ENCODE measurements at regions not wholly inside any gene's neighbourhood (a gene's known extent, or its start where the extent isn't known, plus 50 kb on each side); places are given as distances from the start of the nearest gene placed in this dataset.

DNA sequence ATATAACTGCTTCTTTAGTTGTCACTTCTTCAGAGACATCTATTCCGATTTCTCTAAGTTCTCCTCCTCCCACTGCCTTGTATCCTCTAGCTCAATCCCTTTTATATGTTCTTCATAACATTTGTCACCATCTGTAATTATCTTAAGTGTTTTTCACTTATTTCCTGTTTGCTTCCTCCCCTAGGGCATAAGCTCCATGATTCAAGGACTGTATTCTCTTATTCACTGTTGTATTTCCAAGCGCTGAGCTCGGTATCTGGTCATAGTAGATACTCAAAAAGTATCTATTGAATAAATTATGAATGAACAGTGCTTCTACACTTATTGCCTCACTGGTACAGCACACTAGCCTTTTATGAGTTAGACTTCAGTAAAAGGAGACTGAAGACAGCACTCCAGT, 109.0 kb upstream of the TMPO start:
- Histone ChIP-seq H3K4me3 (ENCODE audit: low read length) (no peak overlapping the region), H3K9ac (ENCODE audit: low read length) (no peak overlapping the region), H4K20me1 (ENCODE audit: insufficient read depth, low read length) (no peaks in the 10 kb centered on the region), H3K79me2 (ENCODE audit: low read length) (no peaks in the 10 kb centered on the region), H3K4me1 (ENCODE audit: low read length) (peaks cover 4% of the 10 kb centered on the region), H3K27ac (ENCODE audit: low read length) (no peak overlapping the region), H2AFZ (ENCODE audit: low read depth, low read length) (no peak overlapping the region), H3K27me3 (ENCODE audit: low read depth, low read length) (peaks cover 8% of the 10 kb centered on the region), H3K9me3 (ENCODE audit: insufficient read depth, low read length) (no peaks in the 10 kb centered on the region), H3K36me3 (replicated peaks; ENCODE audit: low read depth, low read length) (no peaks in the 10 kb centered on the region), H3K4me2 (ENCODE audit: low read length) (no peak overlapping the region)
- no peak for TF ChIP-seq EZH2phosphoT487 (IDR thresholded peaks at IDR 0.05; ENCODE audit: low read depth)
- TF ChIP-seq, protein P1, sequence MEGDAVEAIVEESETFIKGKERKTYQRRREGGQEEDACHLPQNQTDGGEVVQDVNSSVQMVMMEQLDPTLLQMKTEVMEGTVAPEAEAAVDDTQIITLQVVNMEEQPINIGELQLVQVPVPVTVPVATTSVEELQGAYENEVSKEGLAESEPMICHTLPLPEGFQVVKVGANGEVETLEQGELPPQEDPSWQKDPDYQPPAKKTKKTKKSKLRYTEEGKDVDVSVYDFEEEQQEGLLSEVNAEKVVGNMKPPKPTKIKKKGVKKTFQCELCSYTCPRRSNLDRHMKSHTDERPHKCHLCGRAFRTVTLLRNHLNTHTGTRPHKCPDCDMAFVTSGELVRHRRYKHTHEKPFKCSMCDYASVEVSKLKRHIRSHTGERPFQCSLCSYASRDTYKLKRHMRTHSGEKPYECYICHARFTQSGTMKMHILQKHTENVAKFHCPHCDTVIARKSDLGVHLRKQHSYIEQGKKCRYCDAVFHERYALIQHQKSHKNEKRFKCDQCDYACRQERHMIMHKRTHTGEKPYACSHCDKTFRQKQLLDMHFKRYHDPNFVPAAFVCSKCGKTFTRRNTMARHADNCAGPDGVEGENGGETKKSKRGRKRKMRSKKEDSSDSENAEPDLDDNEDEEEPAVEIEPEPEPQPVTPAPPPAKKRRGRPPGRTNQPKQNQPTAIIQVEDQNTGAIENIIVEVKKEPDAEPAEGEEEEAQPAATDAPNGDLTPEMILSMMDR (IDR thresholded peaks at IDR 0.05; ENCODE audit: low read depth, low read length), result no peak

DNA sequence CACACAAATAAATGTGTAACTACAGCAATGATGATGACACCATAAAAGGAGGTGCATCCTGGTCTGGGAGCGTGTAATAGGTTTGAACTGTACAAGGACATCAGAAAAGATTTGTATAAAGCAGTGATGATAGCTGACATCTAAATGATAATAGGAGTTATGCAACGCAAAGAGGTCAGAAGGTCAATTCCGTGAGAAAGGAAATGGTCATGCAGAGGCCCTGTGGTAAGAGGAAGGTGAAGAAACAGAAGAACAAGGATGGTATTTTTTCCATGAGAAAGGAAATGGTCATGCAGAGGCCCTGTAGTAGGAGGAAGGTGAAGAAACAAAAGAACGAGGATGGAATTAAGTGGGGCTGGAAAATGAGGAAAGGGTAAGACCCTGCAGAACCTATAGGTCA, 106.7 kb upstream of the TMPO start:
- Histone ChIP-seq H3K79me2 (ENCODE audit: low read length) (no peaks in the 10 kb centered on the region), H2AFZ (ENCODE audit: low read depth, low read length) (no peak overlapping the region), H3K4me3 (ENCODE audit: low read length) (no peak overlapping the region), H3K9ac (ENCODE audit: low read length) (no peak overlapping the region), H3K27ac (ENCODE audit: low read length) (no peak overlapping the region), H4K20me1 (ENCODE audit: insufficient read depth, low read length) (no peaks in the 10 kb centered on the region), H3K4me2 (ENCODE audit: low read length) (no peak overlapping the region), H3K36me3 (replicated peaks; ENCODE audit: low read depth, low read length) (no peaks in the 10 kb centered on the region), H3K4me1 (ENCODE audit: low read length) (no peaks in the 10 kb centered on the region), H3K27me3 (ENCODE audit: low read depth, low read length) (peaks cover 12% of the 10 kb centered on the region), H3K9me3 (ENCODE audit: insufficient read depth, low read length) (no peaks in the 10 kb centered on the region)
- TF ChIP-seq, protein P1 (IDR thresholded peaks at IDR 0.05; ENCODE audit: low read depth, low read length), result no peak
- TF ChIP-seq EZH2phosphoT487 (IDR thresholded peaks at IDR 0.05; ENCODE audit: low read depth), result no peak

DNA sequence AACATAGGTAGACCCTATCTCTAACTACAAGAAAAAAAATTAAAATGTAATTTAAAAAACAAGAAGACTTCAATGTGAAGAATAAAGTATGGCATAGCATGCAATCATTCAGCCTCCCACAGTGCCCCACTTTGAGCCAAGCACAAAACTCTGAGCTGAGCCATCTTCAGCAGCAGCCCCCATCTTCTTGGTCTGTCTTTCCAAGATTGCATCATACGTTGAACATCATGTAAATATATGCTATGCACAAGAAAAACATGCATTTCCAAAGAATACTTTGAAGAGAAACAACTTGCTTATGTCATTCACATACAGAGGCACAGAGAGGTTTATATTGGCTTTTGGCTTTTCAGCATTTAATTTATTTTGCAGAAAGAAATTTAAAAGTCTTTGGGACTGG, 105.8 kb upstream of the TMPO start:
- H3K27ac ChIP-seq (ENCODE audit: low read length), result no peak overlapping the region
- H3K27me3 ChIP-seq (ENCODE audit: low read depth, low read length), result peaks cover 12% of the 10 kb centered on the region
- H3K4me3 ChIP-seq (ENCODE audit: low read length), result no peak overlapping the region
- no peak overlapping the region for H3K4me2 ChIP-seq (ENCODE audit: low read length)
- no peaks in the 10 kb centered on the region for H3K79me2 ChIP-seq (ENCODE audit: low read length)
- no peak for TF ChIP-seq EZH2phosphoT487 (IDR thresholded peaks at IDR 0.05; ENCODE audit: low read depth)
- TF ChIP-seq, protein P1 (IDR thresholded peaks at IDR 0.05; ENCODE audit: low read depth, low read length), result no peak
- no peak overlapping the region for H3K9ac ChIP-seq (ENCODE audit: low read length)
- no peaks in the 10 kb centered on the region for H3K36me3 ChIP-seq (replicated peaks; ENCODE audit: low read depth, low read length)
- H4K20me1 ChIP-seq (ENCODE audit: insufficient read depth, low read length), result no peaks in the 10 kb centered on the region
- no peaks in the 10 kb centered on the region for H3K4me1 ChIP-seq (ENCODE audit: low read length)
- H2AFZ ChIP-seq (ENCODE audit: low read depth, low read length), result no peak overlapping the region
- H3K9me3 ChIP-seq (ENCODE audit: insufficient read depth, low read length), result no peaks in the 10 kb centered on the region

DNA sequence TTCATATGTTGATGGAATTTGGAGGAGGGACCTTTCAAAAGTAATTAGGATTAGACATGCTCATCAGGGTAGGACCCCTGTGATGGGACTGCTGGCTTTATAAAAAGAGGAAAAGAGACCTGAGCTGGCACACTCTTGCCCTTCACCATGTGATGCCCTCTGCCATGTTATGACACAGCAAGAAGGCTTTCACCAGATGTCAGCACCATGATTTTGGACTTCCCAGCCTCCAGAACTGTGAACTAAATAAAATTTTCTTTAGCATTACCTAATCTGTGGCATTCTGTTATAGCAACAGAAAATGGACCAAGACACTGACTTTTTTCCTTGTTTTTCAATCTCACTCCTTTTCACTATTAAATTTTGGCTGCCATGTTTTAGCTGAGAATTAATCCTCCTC, 105.0 kb upstream of the TMPO start:
- Histone ChIP-seq H2AFZ (ENCODE audit: low read depth, low read length) (no peak overlapping the region), H3K9ac (ENCODE audit: low read length) (no peak overlapping the region), H3K9me3 (ENCODE audit: insufficient read depth, low read length) (no peaks in the 10 kb centered on the region), H3K36me3 (replicated peaks; ENCODE audit: low read depth, low read length) (no peaks in the 10 kb centered on the region), H3K4me3 (ENCODE audit: low read length) (no peak overlapping the region), H3K27ac (ENCODE audit: low read length) (no peak overlapping the region), H4K20me1 (ENCODE audit: insufficient read depth, low read length) (no peaks in the 10 kb centered on the region), H3K4me2 (ENCODE audit: low read length) (no peak overlapping the region), H3K27me3 (ENCODE audit: low read depth, low read length) (peaks cover 12% of the 10 kb centered on the region), H3K4me1 (ENCODE audit: low read length) (no peaks in the 10 kb centered on the region), H3K79me2 (ENCODE audit: low read length) (no peaks in the 10 kb centered on the region)
- TF ChIP-seq EZH2phosphoT487 (IDR thresholded peaks at IDR 0.05; ENCODE audit: low read depth), result no peak
- TF ChIP-seq, protein P1 (IDR thresholded peaks at IDR 0.05; ENCODE audit: low read depth, low read length), result no peak

Data from OCI-LY3 (cell line).